ENCODE measurements at regions not wholly inside any gene's neighbourhood (a gene's known extent, or its start where the extent isn't known, plus 50 kb on each side); places are given as distances from the start of the nearest gene placed in this dataset.

GRCh38 chr18:75753753-75754152 lies 326.2 kb upstream of the SMIM21 start:
- intact Hi-C loops (cut with DNase I), result no loop called here

GRCh38 chr18:75752740-75753263 lies 325.3 kb upstream of the SMIM21 start:
- H3K36me3 ChIP-seq, result no peaks in the 10 kb centered on the region
- H3K27ac ChIP-seq, result no peak overlapping the region
- intact Hi-C loops (cut with DNase I), result no loop called here
- TF ChIP-seq CTCF (IDR thresholded peaks at IDR 0.05), result no peak
- no peaks in the 10 kb centered on the region for H3K27me3 ChIP-seq
- H3K4me3 ChIP-seq, result no peak overlapping the region
- H3K4me1 ChIP-seq, result no peaks in the 10 kb centered on the region
- DNase-seq (ENCODE audit: low spot score in 2 of 2), result no peak
- H3K9me3 ChIP-seq, result no peaks in the 10 kb centered on the region

More at GRCh38 chr18:75753753-75754152, 326.2 kb upstream of the SMIM21 start:
- no peaks in the 10 kb centered on the region for H3K27me3 ChIP-seq
- no peak for DNase-seq (ENCODE audit: low spot score in 2 of 2)
- no peak for TF ChIP-seq CTCF (IDR thresholded peaks at IDR 0.05)
- H3K9me3 ChIP-seq, result no peaks in the 10 kb centered on the region
- H3K36me3 ChIP-seq, result no peaks in the 10 kb centered on the region
- H3K4me3 ChIP-seq, result no peak overlapping the region
- no peaks in the 10 kb centered on the region for H3K4me1 ChIP-seq
- H3K27ac ChIP-seq, result no peak overlapping the region

GRCh38 chr18:75745147-75745546 lies 317.6 kb upstream of the SMIM21 start:
- Histone ChIP-seq H3K4me1 (no peaks in the 10 kb centered on the region), H3K27ac (no peak overlapping the region), H3K4me3 (no peak overlapping the region), H3K9me3 (no peaks in the 10 kb centered on the region), H3K36me3 (no peaks in the 10 kb centered on the region), H3K27me3 (no peaks in the 10 kb centered on the region)
- intact Hi-C loops (cut with DNase I), result no loop called here
- DNase-seq (ENCODE audit: low spot score in 2 of 2), result no peak
- TF ChIP-seq CTCF (IDR thresholded peaks at IDR 0.05), result no peak

GRCh38 chr18:75742516-75742915 lies 315.0 kb upstream of the SMIM21 start:
- H3K4me3 ChIP-seq, result no peak overlapping the region
- H3K27me3 ChIP-seq, result no peaks in the 10 kb centered on the region
- no peak overlapping the region for H3K27ac ChIP-seq
- no peaks in the 10 kb centered on the region for H3K4me1 ChIP-seq
- TF ChIP-seq CTCF (IDR thresholded peaks at IDR 0.05), result no peak
- no peak for DNase-seq (ENCODE audit: low spot score in 2 of 2)
- intact Hi-C loops (cut with DNase I), result no loop called here
- no peaks in the 10 kb centered on the region for H3K9me3 ChIP-seq
- H3K36me3 ChIP-seq, result no peaks in the 10 kb centered on the region

- no peaks in the 10 kb centered on the region for H3K36me3 ChIP-seq
- H3K27ac ChIP-seq, result no peak overlapping the region
- no peak for TF ChIP-seq CTCF (IDR thresholded peaks at IDR 0.05)
- H3K4me1 ChIP-seq, result no peaks in the 10 kb centered on the region
- H3K27me3 ChIP-seq, result no peaks in the 10 kb centered on the region
- H3K9me3 ChIP-seq, result no peaks in the 10 kb centered on the region
- no peak for DNase-seq (ENCODE audit: low spot score in 2 of 2)
- intact Hi-C loops (cut with DNase I), result no loop called here
- no peak overlapping the region for H3K4me3 ChIP-seq
Observed at GRCh38 chr18:75739682-75740081, 312.2 kb upstream of the SMIM21 start.

- Histone ChIP-seq H3K27me3 (no peaks in the 10 kb centered on the region), H3K9me3 (no peaks in the 10 kb centered on the region), H3K27ac (no peak overlapping the region), H3K4me3 (no peak overlapping the region), H3K4me1 (no peaks in the 10 kb centered on the region), H3K36me3 (no peaks in the 10 kb centered on the region)
- intact Hi-C loops (cut with DNase I), result no loop called here
- TF ChIP-seq CTCF (IDR thresholded peaks at IDR 0.05), result no peak
- no peak for DNase-seq (ENCODE audit: low spot score in 2 of 2)
Observed at GRCh38 chr18:75735291-75735690, 307.8 kb upstream of the SMIM21 start.

Measured in ascending aorta (tissue), 2 donors.